ENCODE measurements at regions not wholly inside any gene's neighbourhood (a gene's known extent, or its start where the extent isn't known, plus 50 kb on each side); places are given as distances from the start of the nearest gene placed in this dataset.

GRCh38 chr14:45976001-45976400 lies 675.6 kb downstream of the RPL10L start:
- WGBS (ENCODE audit: insufficient coverage) = 71% methylated on average over 1 of the region's 2 CpGs

GRCh38 chr14:45972416-45972815 lies 679.2 kb downstream of the RPL10L start:
- Histone ChIP-seq H3K27me3 (ENCODE audit: control insufficient read depth, insufficient read depth, low read length) (no peaks in the 10 kb centered on the region), H3K4me1 (ENCODE audit: control insufficient read depth, insufficient read depth, low read length) (no peaks in the 10 kb centered on the region), H3K36me3 (ENCODE audit: control insufficient read depth, insufficient read depth, low read length) (no peaks in the 10 kb centered on the region), H3K9me3 (ENCODE audit: control insufficient read depth, insufficient read depth, low read length) (no peaks in the 10 kb centered on the region), H3K27ac (ENCODE audit: low read length) (no peak overlapping the region), H3K4me3 (ENCODE audit: low read length) (no peak overlapping the region)
- Mint-ChIP-seq H3K36me3 (peaks cover 8% of the 10 kb centered on the region), H3K4me3 (no peak overlapping the region), H3K9me3 (peaks cover 15 to 24% of the 10 kb centered on the region in 2 donors), H3K4me1 (no peaks in the 10 kb centered on the region), H3K27ac (no peak overlapping the region), H3K27me3 (ENCODE audit: low read depth in 2 of 2) (no peaks in the 10 kb centered on the region)
- TF ChIP-seq CTCF (IDR thresholded peaks at IDR 0.05) = no peak
- no peak for ATAC-seq
- WGBS (ENCODE audit: insufficient coverage) = 81% methylated on average over 1 of the region's 4 CpGs
- no peak for DNase-seq
- intact Hi-C loops (cut with micrococcal nuclease) = no loop called here

More at GRCh38 chr14:45976001-45976400, 675.6 kb downstream of the RPL10L start:
- no peak overlapping the region for H3K27ac Mint-ChIP-seq
- Histone ChIP-seq H3K27me3 (ENCODE audit: control insufficient read depth, insufficient read depth, low read length) (no peaks in the 10 kb centered on the region), H3K27ac (ENCODE audit: low read length) (no peak overlapping the region), H3K9me3 (ENCODE audit: control insufficient read depth, insufficient read depth, low read length) (no peaks in the 10 kb centered on the region), H3K4me1 (ENCODE audit: control insufficient read depth, insufficient read depth, low read length) (no peaks in the 10 kb centered on the region), H3K36me3 (ENCODE audit: control insufficient read depth, insufficient read depth, low read length) (no peaks in the 10 kb centered on the region), H3K4me3 (ENCODE audit: low read length) (no peak overlapping the region)
- no peaks in the 10 kb centered on the region for H3K36me3 Mint-ChIP-seq
- intact Hi-C loops (cut with micrococcal nuclease) = no loop called here
- no peak for ATAC-seq
- H3K27me3 Mint-ChIP-seq (ENCODE audit: low read depth in 2 of 2) = no peaks in the 10 kb centered on the region
- no peak for TF ChIP-seq CTCF (IDR thresholded peaks at IDR 0.05)
- H3K9me3 Mint-ChIP-seq = peaks cover 14 to 19% of the 10 kb centered on the region in 2 donors
- no peak overlapping the region for H3K4me3 Mint-ChIP-seq
- H3K4me1 Mint-ChIP-seq = no peaks in the 10 kb centered on the region
- no peak for DNase-seq

- Mint-ChIP-seq H3K27me3 (ENCODE audit: low read depth in 2 of 2) (no peaks in the 10 kb centered on the region), H3K27ac (no peak overlapping the region), H3K9me3 (peaks cover 14 to 27% of the 10 kb centered on the region in 2 donors), H3K4me1 (no peaks in the 10 kb centered on the region), H3K36me3 (peaks cover 19% of the 10 kb centered on the region), H3K4me3 (no peak overlapping the region)
- DNase-seq = no peak
- ATAC-seq = no peak
- intact Hi-C loops (cut with micrococcal nuclease) = no loop called here
- no peaks in the 10 kb centered on the region for H3K27me3 ChIP-seq (ENCODE audit: control insufficient read depth, insufficient read depth, low read length)
- no CpG with 5 or more reads among the region's 1 CpG for WGBS (ENCODE audit: insufficient coverage)
- H3K4me1 ChIP-seq (ENCODE audit: control insufficient read depth, insufficient read depth, low read length) = no peaks in the 10 kb centered on the region
- no peak overlapping the region for H3K27ac ChIP-seq (ENCODE audit: low read length)
- no peaks in the 10 kb centered on the region for H3K9me3 ChIP-seq (ENCODE audit: control insufficient read depth, insufficient read depth, low read length)
- TF ChIP-seq CTCF (IDR thresholded peaks at IDR 0.05) = no peak
- no peaks in the 10 kb centered on the region for H3K36me3 ChIP-seq (ENCODE audit: control insufficient read depth, insufficient read depth, low read length)
- no peak overlapping the region for H3K4me3 ChIP-seq (ENCODE audit: low read length)
Measured at GRCh38 chr14:45970621-45971020, 681.0 kb downstream of the RPL10L start.

GRCh38 chr14:45968037-45968436 lies 683.5 kb downstream of the RPL10L start:
- H3K27me3 ChIP-seq (ENCODE audit: control insufficient read depth, insufficient read depth, low read length) = no peaks in the 10 kb centered on the region
- H3K4me3 ChIP-seq (ENCODE audit: low read length) = no peak overlapping the region
- H3K36me3 ChIP-seq (ENCODE audit: control insufficient read depth, insufficient read depth, low read length) = no peaks in the 10 kb centered on the region
- H3K27ac ChIP-seq (ENCODE audit: low read length) = no peak overlapping the region
- no peak overlapping the region for H3K4me3 Mint-ChIP-seq
- H3K4me1 ChIP-seq (ENCODE audit: control insufficient read depth, insufficient read depth, low read length) = no peaks in the 10 kb centered on the region
- WGBS (ENCODE audit: insufficient coverage) = 88% methylated on average over 1 of the region's 1 CpG
- DNase-seq (no peak), ATAC-seq (no peak)
- H3K27me3 Mint-ChIP-seq (ENCODE audit: low read depth in 2 of 2) = no peaks in the 10 kb centered on the region
- no peak overlapping the region for H3K27ac Mint-ChIP-seq
- H3K4me1 Mint-ChIP-seq = no peaks in the 10 kb centered on the region
- H3K9me3 Mint-ChIP-seq = peaks cover 7 to 18% of the 10 kb centered on the region in 2 donors
- peaks cover 19% of the 10 kb centered on the region for H3K36me3 Mint-ChIP-seq
- H3K9me3 ChIP-seq (ENCODE audit: control insufficient read depth, insufficient read depth, low read length) = no peaks in the 10 kb centered on the region
- no peak for TF ChIP-seq CTCF (IDR thresholded peaks at IDR 0.05)
- intact Hi-C loops (cut with micrococcal nuclease) = no loop called here
